Midbrain (tissue), 1 donor: ENCODE measurements at regions not wholly inside any gene's neighbourhood (a gene's known extent, or its start where the extent isn't known, plus 50 kb on each side); places are given as distances from the start of the nearest gene placed in this dataset.
A peak's percentile ranks its signal among the peaks of the same experiment; 100 is the strongest.

ENCODE experiments used
- DNase-seq: peaks from one replicate; lab custom pipeline; 2025; lab: John Stamatoyannopoulos, UW

GRCh38 chr10:58140691-58141347 is 126.9 kb downstream of the IPMK start:
- no peak for DNase-seq

DNA sequence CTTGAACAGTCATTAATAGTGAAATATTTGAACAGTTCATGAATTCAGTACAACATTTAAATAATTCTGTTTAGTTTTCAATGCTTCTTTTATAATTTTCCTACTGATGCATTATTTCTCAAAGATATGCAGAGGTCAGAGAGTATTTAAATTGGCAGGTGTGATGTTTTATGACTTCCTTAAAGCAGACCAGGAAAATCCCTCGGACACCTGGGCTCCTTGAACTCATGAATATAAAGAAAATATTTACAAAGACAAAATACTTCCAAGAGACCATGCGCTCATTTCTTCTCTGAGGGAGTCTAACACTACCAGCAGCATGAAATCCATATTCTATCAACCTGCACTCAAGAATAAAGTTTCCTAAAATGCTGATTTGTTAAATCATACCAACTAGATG is 127.6 kb downstream of the IPMK start:
- no peak for DNase-seq

DNA sequence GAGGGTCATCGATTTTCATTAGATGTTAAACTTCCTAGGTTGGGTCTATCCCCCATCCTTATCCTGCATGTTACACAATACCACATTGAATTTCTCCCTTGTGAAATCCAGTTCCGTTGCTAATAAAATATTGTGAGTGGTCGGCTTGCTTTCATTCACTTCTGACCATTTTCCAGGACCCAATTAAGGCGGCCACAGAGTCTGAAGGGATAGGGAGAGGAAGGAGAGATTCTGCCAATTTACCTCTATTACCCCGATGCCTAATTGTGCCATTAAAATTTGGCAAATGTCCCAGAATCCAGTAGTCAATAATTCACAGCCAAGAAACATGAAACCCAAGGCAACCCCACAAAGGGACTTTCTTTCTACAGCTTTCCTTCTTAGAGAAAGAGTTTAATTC is 129.9 kb downstream of the IPMK start:
- peak; percentile 63 for DNase-seq

GRCh38 chr10:58115218-58116050 is 152.3 kb downstream of the IPMK start:
- no peak for DNase-seq

- DNase-seq, result no peak
These were observed 158.0 kb downstream of the IPMK start for GRCh38 chr10:58109731-58110130.

DNA sequence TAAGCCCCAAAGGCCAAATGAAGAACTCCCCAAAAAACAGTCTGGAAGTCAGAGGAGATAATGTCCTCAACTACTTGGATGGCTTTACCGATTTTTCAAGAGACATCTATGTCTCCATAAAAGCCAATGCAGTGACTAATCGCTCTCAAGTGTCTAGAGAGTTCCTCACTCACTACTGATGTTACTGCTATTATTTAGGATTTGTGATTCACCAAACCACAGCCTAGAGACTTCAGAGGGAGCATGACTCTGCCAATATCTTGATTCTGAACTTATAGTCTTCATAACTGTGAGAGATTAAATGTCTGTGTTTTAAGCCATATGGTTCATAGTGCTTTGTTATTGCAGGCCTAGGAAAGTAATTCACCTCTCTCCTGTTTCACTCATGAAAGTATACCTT is 160.2 kb downstream of the IPMK start:
- DNase-seq, result no peak

DNA sequence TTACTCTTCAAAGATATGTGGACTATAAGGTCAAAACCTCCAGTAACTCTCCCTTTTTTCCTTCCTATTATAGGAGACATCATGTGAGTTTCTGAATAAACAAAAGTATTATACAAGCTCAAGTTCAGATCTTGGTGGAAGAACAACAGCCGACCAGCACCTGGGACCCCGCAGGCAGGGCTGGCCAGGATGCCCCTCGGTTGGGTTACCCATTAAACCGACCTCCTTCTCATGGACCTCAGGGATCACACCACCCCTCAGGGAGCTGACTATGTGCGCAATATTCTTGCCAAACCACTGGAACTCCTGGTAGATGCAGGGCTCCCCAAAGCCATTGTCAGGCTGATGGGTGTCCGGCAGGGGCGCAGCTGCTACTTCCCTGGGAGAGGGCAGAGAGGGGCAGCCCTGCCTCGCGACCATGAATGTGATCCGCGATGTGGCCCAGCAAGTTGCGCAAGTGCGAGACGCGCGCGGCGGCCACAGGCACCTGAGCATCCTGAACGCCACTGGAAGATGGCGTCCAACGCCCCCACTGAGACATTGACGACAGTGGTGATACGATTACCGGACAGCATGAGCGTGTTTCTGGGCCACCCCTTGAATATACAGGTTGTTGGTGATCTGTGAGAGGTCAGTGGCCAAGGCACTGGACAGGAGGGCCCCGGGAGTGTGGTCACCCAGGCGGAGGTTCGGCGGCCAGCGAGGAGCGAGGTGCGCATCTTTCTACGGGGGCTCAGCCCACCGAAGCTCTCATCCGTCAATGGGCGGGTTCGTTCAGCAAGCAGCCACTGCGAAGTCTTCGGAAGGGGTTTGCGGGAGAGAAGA is 161.3 kb downstream of the IPMK start:
- DNase-seq, result no peak

GRCh38 chr10:58104351-58104751 is 163.3 kb downstream of the IPMK start:
- DNase-seq, result no peak

GRCh38 chr10:58102897-58103296 is 164.8 kb downstream of the IPMK start:
- no peak for DNase-seq

GRCh38 chr10:58101682-58102081 is 166.0 kb downstream of the IPMK start:
- no peak for DNase-seq

GRCh38 chr10:58094985-58095718 is 172.5 kb downstream of the IPMK start:
- DNase-seq, result no peak

GRCh38 chr10:58091886-58092285 is 175.8 kb downstream of the IPMK start:
- DNase-seq, result no peak

DNA sequence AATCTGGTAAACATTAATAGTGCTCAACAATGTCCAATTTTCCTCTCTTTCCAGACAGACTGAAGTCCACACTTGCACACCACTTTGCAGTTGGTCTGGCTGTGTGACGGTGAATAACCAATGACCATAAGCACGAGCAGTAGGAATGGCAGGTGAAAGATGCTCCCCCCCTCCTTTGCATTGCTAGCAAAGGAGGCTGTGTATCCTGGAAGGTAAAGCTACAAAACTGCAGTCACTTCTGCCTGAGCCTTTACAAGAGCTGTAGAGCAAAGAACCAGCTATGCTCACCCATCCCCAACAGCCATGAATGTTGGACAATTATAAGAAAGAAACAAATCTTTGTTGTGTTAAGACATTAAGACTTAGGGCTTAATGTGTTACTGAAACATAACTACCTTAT is 178.0 kb downstream of the IPMK start:
- DNase-seq, result no peak

DNA sequence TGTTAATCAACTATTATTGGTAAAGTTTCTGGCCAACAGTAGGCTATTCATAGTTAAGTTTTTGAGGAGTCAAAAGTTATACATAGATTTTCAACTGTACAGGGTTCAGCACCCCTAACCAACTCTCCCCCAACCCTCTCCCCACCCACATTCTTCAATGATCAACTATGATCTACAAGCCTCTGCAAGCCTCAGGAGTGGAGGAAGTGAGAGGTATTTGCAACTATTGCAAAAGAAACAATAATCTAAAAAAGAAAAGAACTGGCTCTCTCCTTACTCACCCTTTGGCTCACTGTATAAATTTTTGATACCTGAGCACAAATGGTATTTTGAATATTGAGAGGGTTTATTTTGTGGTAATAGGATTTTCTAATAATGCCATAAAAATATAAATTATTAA is 179.8 kb downstream of the IPMK start:
- no peak for DNase-seq

- DNase-seq, result no peak
These were observed 180.9 kb downstream of the IPMK start for GRCh38 chr10:58086763-58087150.

DNA sequence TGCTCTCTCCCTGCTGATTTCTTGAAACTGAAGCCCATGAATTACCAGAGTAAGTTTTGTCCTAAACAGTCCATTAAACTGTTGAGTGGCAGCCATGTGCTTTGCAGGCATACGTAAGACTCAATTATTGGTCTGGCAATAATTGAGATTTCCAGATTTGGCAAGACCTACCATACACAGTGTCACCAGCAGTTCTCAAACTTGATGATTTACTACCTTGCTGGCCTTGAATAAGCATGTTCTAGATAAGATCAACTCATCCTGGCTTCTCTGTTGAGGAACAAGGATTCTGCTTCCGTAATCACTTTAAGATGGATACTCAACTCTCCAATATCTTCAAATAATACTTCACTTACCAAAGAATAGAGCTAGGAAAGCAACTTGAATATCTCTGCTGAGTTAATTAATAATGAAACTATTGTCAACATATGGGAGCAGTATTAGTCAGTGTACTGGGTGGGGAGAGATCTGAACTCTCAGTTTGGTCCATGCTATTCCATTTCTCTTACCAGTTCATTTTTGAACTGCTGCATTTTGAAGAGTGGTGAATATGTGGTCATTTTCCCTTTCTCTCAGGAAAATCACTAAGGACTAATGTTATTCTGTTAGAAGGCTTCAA is 181.4 kb downstream of the IPMK start:
- no peak for DNase-seq

GRCh38 chr10:58082248-58082647 is 185.4 kb downstream of the IPMK start:
- DNase-seq, result no peak

- DNase-seq, result no peak
These were observed 186.3 kb downstream of the IPMK start for GRCh38 chr10:58081353-58081752.

DNA sequence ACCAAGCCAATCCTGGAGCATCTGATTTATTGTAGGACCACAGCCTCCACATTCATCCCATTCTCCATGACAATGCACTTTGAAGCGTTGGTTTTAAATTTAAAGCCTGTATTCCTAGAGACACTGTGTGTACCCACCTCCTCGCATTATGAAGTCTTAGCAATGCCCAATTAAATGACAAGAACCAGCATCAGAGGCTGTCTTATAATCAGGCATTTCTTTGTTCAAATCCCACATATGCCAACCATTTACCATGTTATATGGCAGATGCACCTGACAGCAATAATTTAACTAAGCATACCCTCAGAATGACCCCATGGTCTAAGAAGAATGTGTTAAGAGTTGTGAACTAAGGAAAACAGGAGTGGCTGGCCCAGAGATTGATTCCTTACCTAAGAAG is 188.2 kb downstream of the IPMK start:
- DNase-seq, result no peak

- DNase-seq, result no peak
These were observed 195.1 kb downstream of the IPMK start for GRCh38 chr10:58072634-58073033.

GRCh38 chr10:58070956-58071355 is 196.7 kb downstream of the IPMK start:
- no peak for DNase-seq

GRCh38 chr10:58068809-58069208 is 198.9 kb downstream of the IPMK start:
- DNase-seq, result no peak
